B cell (primary cell): ENCODE measurements at regions not wholly inside any gene's neighbourhood (a gene's known extent, or its start where the extent isn't known, plus 50 kb on each side); places are given as distances from the start of the nearest gene placed in this dataset.

ENCODE experiments used
- ATAC-seq: fragments of 200-7000 bp; cut with Tn5 transposase; one replicate; pipeline ENCODE4 v1.10.0; 2021; ENCODE audit warnings: low read depth, mild to moderate bottlenecking, moderate number of reproducible peaks, moderate library complexity
- CTCF ChIA-PET: fragments of 350-600 bp; sonication (Branson Sonifier 250); formaldehyde crosslinking; loops from one replicate; lab custom pipeline; 2021; ENCODE audit warnings: antibody characterized with exemption, inconsistent platforms; lab: Charles Lee
- POLR2A ChIA-PET: fragments of 350-600 bp; sonication (Branson Sonifier 250); formaldehyde crosslinking; loops from one replicate; lab custom pipeline; 2021; ENCODE audit warnings: antibody characterized with exemption; lab: Charles Lee
- DNase-seq: peaks from one replicate; pipeline ENCODE4 v3.0.0; 2013
- H2AFZ ChIP-seq: 2 replicates; pipeline ENCODE4 v1.6.1; 2012; ENCODE audit warnings: mild to moderate bottlenecking, low read depth, low read length; ENCODE audit not compliant: insufficient read depth, poor library complexity, severe bottlenecking
- H3K27ac ChIP-seq, 2 donors: 1 replicate in 1 of 2; 2 replicates in 1 of 2; pipeline ENCODE4 v1.5.1; 2012 to 2013; ENCODE audit warnings: low read length in 2 of 2, mild to moderate bottlenecking in 2 of 2, moderate library complexity in 1 of 2
- H3K27me3 ChIP-seq, 4 experiments: fragments of 200-600 bp in 1 of 4; sonication (generic) in 1 of 4; replicated peaks in 1 of 4; 1 replicate in 2 of 4; 2 replicates in 2 of 4; pipeline versions ENCODE4 v1.6.1 to v1.7.0; 2013 to 2016; ENCODE audit warnings: low read length in 3 of 4, mild to moderate bottlenecking in 2 of 4, mixed read lengths in 1 of 4, moderate library complexity in 1 of 4; ENCODE audit not compliant: insufficient read depth in 4 of 4, control insufficient read depth in 3 of 4; ENCODE audit errors: control extremely low read depth in 1 of 4
- H3K36me3 ChIP-seq, 2 experiments: replicated peaks in 1 of 2; 1 replicate in 1 of 2; 2 replicates in 1 of 2; pipeline versions ENCODE4 v1.6.1 to v1.7.1; 2013; ENCODE audit warnings: low read length in 1 of 2; ENCODE audit not compliant: insufficient read depth in 2 of 2, control insufficient read depth in 1 of 2; ENCODE audit errors: control extremely low read depth in 1 of 2, extremely low read depth in 1 of 2
- H3K4me1 ChIP-seq, 2 donors: fragments of 200-600 bp in 1 of 2; sonication (generic) in 1 of 2; 1 replicate in 1 of 2; 2 replicates in 1 of 2; pipeline versions ENCODE4 v1.5.1 to v1.6.1; 2013 to 2017; ENCODE audit warnings: low read length in 2 of 2; ENCODE audit not compliant: control insufficient read depth in 2 of 2, insufficient read depth in 2 of 2
- H3K4me2 ChIP-seq: replicated peaks from 2 replicates; pipeline ENCODE3; 2012; ENCODE audit warnings: mild to moderate bottlenecking, low read depth, low read length; ENCODE audit not compliant: poor library complexity, severe bottlenecking
- H3K4me3 ChIP-seq, 5 experiments: fragments of 200-600 bp in 1 of 5; sonication (generic) in 1 of 5; 1 replicate in 3 of 5; 2 replicates in 2 of 5; pipeline versions ENCODE4 v1.5.1 to v1.7.0; 2011 to 2016; ENCODE audit warnings: low read length in 4 of 5, mild to moderate bottlenecking in 4 of 5, low read depth in 2 of 5, control low read depth in 1 of 5, moderate library complexity in 1 of 5; ENCODE audit not compliant: insufficient read depth in 1 of 5; ENCODE audit errors: control extremely low read depth in 1 of 5, extremely low read depth in 1 of 5
- H3K79me2 ChIP-seq: fragments of 200-600 bp; sonication (generic); one replicate; pipeline ENCODE4 v1.6.0; 2016; ENCODE audit warnings: low read length; ENCODE audit not compliant: control insufficient read depth, insufficient read depth
- H3K9ac ChIP-seq: fragments of 200-600 bp; sonication (generic); 2 replicates; pipeline ENCODE4 v1.6.1; 2017; ENCODE audit warnings: mild to moderate bottlenecking, low read length, moderate library complexity
- H3K9me3 ChIP-seq, 3 donors: one replicate each; pipeline versions ENCODE4 v1.6.1 to v1.7.1; 2013; ENCODE audit warnings: low read length in 2 of 3; ENCODE audit not compliant: control insufficient read depth in 2 of 3, insufficient read depth in 1 of 3; ENCODE audit errors: control extremely low read depth in 1 of 3
- H4K20me1 ChIP-seq: 2 replicates; pipeline ENCODE4 v1.6.0; 2012; ENCODE audit warnings: mild to moderate bottlenecking, low read length; ENCODE audit not compliant: insufficient read depth, control insufficient read depth, poor library complexity, severe bottlenecking
- H3K27ac Mint-ChIP-seq: one replicate; pipeline ENCODE4 v1.8.0; 2021; ENCODE audit warnings: mixed read lengths
- H3K27me3 Mint-ChIP-seq: one replicate; pipeline ENCODE4 v1.8.0; 2021; ENCODE audit warnings: mixed read lengths
- H3K4me1 Mint-ChIP-seq: one replicate; pipeline ENCODE4 v1.8.0; 2021; ENCODE audit warnings: mixed read lengths
- H3K4me3 Mint-ChIP-seq: one replicate; pipeline ENCODE4 v1.8.0; 2021; ENCODE audit warnings: mixed read lengths
- H3K9me3 Mint-ChIP-seq: one replicate; pipeline ENCODE4 v1.8.0; 2022; ENCODE audit warnings: mixed read lengths; ENCODE audit not compliant: insufficient read depth
- CTCF ChIP-seq: fragments of 200-600 bp; IDR thresholded peaks from one replicate; pipeline ENCODE4 v1.8.0; 2022; ENCODE audit warnings: antibody characterized with exemption, mild to moderate bottlenecking
- EZH2 ChIP-seq: IDR thresholded peaks from 2 replicates; pipeline ENCODE4 v1.6.1; 2012; ENCODE audit warnings: borderline replicate concordance, low read depth, mild to moderate bottlenecking, moderate library complexity, low read length; ENCODE audit not compliant: insufficient read depth, poor library complexity, severe bottlenecking
- WGBS: methylation state at CpG from one replicate; pipeline ENCODE4 v1.1.5; 2013; ENCODE audit warnings: missing lambda C conversion rate; ENCODE audit not compliant: insufficient coverage; 5-methylcytosine and 5-hydroxymethylcytosine counted together
- intact Hi-C: fragments of 100-400 bp; cut with micrococcal nuclease; formaldehyde crosslinking; loops from one replicate; pipeline ENCODE4 v1.10.0; 2022

DNA sequence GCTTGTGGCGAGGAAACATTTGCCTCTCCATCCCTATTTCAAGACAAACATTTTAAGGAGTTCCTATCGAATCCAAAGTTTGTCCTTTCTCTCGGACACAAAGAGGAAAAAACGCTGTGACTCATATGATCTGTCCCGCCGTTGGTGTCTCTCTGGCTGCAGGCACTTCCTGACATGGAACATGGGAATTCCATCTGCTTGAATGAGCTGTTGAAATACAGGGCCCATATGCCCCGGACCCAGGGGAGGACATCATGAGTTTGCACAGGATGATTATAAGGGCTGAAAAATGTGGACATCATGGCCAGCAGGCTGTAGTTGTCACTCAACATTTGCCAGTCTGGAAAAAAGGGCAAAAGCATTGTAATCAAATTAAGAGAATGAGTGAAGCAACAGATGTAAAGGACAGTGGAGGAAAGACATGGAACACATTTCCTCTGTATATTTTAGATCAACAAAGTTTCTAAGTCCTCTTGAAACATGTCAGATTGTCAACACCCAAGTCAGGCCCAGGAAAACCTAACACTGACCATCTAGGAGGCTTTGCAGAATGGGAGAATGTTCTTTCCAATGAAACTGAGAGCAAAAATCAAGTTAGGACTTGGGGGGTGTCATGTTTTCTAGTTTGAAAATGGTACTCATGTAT lies 103.2 kb upstream of the SMIM21 start:
- POLR2A ChIA-PET = no interaction called here
- TF ChIP-seq EZH2 (no peak), CTCF (no peak)
- intact Hi-C loops = no loop called here
- Histone ChIP-seq H4K20me1 (no peaks in the 10 kb centered on the region), H3K9ac (no peak overlapping the region), H2AFZ (no peak overlapping the region), H3K9me3 (no peaks in the 10 kb centered on the region), H3K36me3 (no peaks in the 10 kb centered on the region), H3K27ac (no peak overlapping the region), H3K4me1 (no peaks in the 10 kb centered on the region), H3K79me2 (no peaks in the 10 kb centered on the region), H3K27me3 (no peaks in the 10 kb centered on the region), H3K4me3 (no peak overlapping the region), H3K4me2 (no peak overlapping the region)
- H3K9me3 Mint-ChIP-seq = no peaks in the 10 kb centered on the region
- DNase-seq = no peak
- H3K27me3 Mint-ChIP-seq = no peaks in the 10 kb centered on the region
- CTCF ChIA-PET = no interaction called here
- H3K27ac Mint-ChIP-seq = no peak overlapping the region
- ATAC-seq = no peak
- WGBS = 92% methylated on average over 7 of the region's 7 CpGs
- H3K4me1 Mint-ChIP-seq = no peaks in the 10 kb centered on the region
- H3K4me3 Mint-ChIP-seq = no peak overlapping the region

GRCh38 chr18:75530118-75530517 lies 102.6 kb upstream of the SMIM21 start:
- no peak overlapping the region for H3K4me2 ChIP-seq
- no peak overlapping the region for H3K27ac ChIP-seq
- CTCF ChIA-PET = no interaction called here

More at GRCh38 chr18:75530118-75530517, 102.6 kb upstream of the SMIM21 start:
- Mint-ChIP-seq H3K4me3 (no peak overlapping the region), H3K4me1 (no peaks in the 10 kb centered on the region), H3K27me3 (no peaks in the 10 kb centered on the region), H3K9me3 (no peaks in the 10 kb centered on the region), H3K27ac (no peak overlapping the region)
- Histone ChIP-seq H3K9me3 (no peaks in the 10 kb centered on the region), H3K27me3 (no peaks in the 10 kb centered on the region), H3K79me2 (no peaks in the 10 kb centered on the region), H4K20me1 (no peaks in the 10 kb centered on the region), H3K36me3 (no peaks in the 10 kb centered on the region), H3K9ac (no peak overlapping the region), H3K4me3 (no peak overlapping the region), H3K4me1 (no peaks in the 10 kb centered on the region), H2AFZ (no peak overlapping the region)
- ATAC-seq (no peak), DNase-seq (no peak)
- TF ChIP-seq CTCF = no peak
- TF ChIP-seq EZH2 = no peak
- intact Hi-C loops = no loop called here
- 89% methylated on average over 3 of the region's 4 CpGs for WGBS
- POLR2A ChIA-PET = no interaction called here
